Lower leg skin (tissue), 3 donors: ENCODE measurements at regions not wholly inside any gene's neighbourhood (a gene's known extent, or its start where the extent isn't known, plus 50 kb on each side); places are given as distances from the start of the nearest gene placed in this dataset.

Experiments used
- POLR2A ChIP-seq, 2 donors: fragments of 450-650 bp; IDR thresholded peaks; one replicate each; pipeline ENCODE4 v1.6.1; 2016 to 2017; ENCODE audit warnings: antibody characterized with exemption in 2 of 2, mild to moderate bottlenecking in 1 of 2, moderate library complexity in 1 of 2
- TF ChIP-seq, protein P1 (sequence below), 3 donors: fragments of 450-650 bp; IDR thresholded peaks; one replicate each; pipeline ENCODE4 v1.5.1; 2016; ENCODE audit warnings: antibody characterized with exemption in 3 of 3, mild to moderate bottlenecking in 3 of 3, moderate library complexity in 2 of 3

GRCh38 chr7:67786021-67786420 is 789.4 kb downstream of the TYW1 start:
- TF ChIP-seq, protein P1, sequence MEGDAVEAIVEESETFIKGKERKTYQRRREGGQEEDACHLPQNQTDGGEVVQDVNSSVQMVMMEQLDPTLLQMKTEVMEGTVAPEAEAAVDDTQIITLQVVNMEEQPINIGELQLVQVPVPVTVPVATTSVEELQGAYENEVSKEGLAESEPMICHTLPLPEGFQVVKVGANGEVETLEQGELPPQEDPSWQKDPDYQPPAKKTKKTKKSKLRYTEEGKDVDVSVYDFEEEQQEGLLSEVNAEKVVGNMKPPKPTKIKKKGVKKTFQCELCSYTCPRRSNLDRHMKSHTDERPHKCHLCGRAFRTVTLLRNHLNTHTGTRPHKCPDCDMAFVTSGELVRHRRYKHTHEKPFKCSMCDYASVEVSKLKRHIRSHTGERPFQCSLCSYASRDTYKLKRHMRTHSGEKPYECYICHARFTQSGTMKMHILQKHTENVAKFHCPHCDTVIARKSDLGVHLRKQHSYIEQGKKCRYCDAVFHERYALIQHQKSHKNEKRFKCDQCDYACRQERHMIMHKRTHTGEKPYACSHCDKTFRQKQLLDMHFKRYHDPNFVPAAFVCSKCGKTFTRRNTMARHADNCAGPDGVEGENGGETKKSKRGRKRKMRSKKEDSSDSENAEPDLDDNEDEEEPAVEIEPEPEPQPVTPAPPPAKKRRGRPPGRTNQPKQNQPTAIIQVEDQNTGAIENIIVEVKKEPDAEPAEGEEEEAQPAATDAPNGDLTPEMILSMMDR (IDR thresholded peaks at IDR 0.05) = no peak
- TF ChIP-seq POLR2A (IDR thresholded peaks at IDR 0.05) = no peak
